SJSA1 (cell line): ENCODE measurements at regions not wholly inside any gene's neighbourhood (a gene's known extent, or its start where the extent isn't known, plus 50 kb on each side); places are given as distances from the start of the nearest gene placed in this dataset.
"Not testable (repeated sequence)": the region's sequence is repeated elsewhere in the genome, so short reads cannot be mapped to it uniquely, and the experiment has no call there.

Experiments used
- DNase-seq, 2 experiments: peaks; one replicate each; pipeline ENCODE4 v3.0.0-alpha.2; 2015 to 2020; ENCODE audit warnings: low spot score in 2 of 2, low read depth in 1 of 2
- H3K27ac ChIP-seq: fragments of 250-450 bp; sonication (Bioruptor Pico); 2 replicates; pipeline ENCODE4 v1.5.1; 2020; ENCODE audit warnings: mild to moderate bottlenecking, moderate library complexity
- H3K27me3 ChIP-seq: fragments of 250-450 bp; sonication (Bioruptor Pico); replicated peaks from 2 replicates; pipeline ENCODE4 v1.5.1; 2020; ENCODE audit warnings: mild to moderate bottlenecking, moderate library complexity
- H3K36me3 ChIP-seq: fragments of 250-450 bp; sonication (Bioruptor Pico); 2 replicates; pipeline ENCODE4 v1.5.1; 2020; ENCODE audit warnings: mild to moderate bottlenecking
- H3K4me1 ChIP-seq: fragments of 250-450 bp; sonication (Bioruptor Pico); replicated peaks from 2 replicates; pipeline ENCODE4 v1.6.1; 2021; ENCODE audit warnings: mild to moderate bottlenecking
- H3K4me3 ChIP-seq: fragments of 250-450 bp; sonication (Bioruptor Pico); 2 replicates; pipeline ENCODE4 v1.5.1; 2020; ENCODE audit warnings: mild to moderate bottlenecking
- H3K9me3 ChIP-seq: fragments of 250-450 bp; sonication (Bioruptor Pico); replicated peaks from 2 replicates; pipeline ENCODE4 v1.5.1; 2020; ENCODE audit warnings: mild to moderate bottlenecking

DNA sequence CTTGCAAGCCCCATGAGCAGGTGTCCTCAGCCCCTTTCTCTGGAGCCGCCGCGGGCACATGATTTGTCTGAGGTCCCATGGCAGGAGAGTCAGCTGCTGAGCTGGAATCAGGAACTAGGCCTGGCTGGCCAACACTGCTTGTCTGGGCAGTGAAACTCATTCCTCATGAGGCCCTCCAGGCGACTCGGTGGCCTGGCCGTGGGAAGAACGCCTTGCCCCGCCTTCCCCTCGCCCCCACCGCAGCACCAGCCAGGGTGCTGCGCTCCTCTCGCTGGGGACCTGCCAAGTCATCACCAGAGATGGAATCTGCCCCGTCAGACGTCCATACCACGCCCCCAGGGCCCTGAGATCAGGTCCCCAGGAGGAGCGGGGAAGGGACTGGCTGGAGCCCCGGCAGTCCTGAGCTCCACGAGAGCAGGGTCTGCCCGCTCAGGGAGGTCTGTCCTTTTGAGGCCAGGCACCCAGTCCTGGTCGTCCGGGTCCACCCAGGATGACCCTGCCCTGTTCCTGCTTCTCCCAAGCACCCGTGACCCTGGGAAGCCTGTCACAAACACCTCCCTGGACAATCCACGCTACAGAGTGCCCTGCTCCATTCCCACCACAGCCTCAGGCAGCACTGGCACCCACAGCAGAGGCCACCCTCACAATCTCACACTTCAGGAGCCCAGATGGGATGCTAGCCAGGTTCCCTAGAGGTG is 5414.5 kb upstream of the TPTE start:
- H3K9me3 ChIP-seq, H3K4me3 ChIP-seq, H3K27me3 ChIP-seq, H3K36me3 ChIP-seq, H3K4me1 ChIP-seq, H3K27ac ChIP-seq: not testable (repeated sequence)
- DNase-seq: peak in 1 of 2 experiments; percentile 5

DNA sequence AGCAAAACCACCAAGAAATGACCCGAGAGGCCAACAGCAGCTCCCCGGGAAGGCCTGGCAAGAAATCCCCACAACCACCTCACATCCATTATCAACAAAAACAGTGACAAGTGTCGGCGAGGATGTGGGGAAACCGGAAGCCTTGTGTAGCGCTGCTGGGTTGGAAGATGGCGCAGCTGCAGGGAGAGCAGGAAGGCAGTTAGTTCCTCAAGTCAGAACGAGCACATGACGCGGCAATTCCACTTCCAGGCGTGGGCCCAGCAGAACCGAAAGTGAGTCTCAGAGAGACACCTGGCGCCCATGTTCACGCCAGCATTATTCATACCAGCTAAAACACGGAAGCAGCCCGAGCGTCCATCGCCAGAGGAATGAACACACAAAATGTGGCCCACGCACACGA is 5413.7 kb upstream of the TPTE start:
- not testable (repeated sequence) for H3K27ac ChIP-seq, H3K4me3 ChIP-seq, H3K4me1 ChIP-seq, DNase-seq, H3K36me3 ChIP-seq, H3K27me3 ChIP-seq, H3K9me3 ChIP-seq

DNA sequence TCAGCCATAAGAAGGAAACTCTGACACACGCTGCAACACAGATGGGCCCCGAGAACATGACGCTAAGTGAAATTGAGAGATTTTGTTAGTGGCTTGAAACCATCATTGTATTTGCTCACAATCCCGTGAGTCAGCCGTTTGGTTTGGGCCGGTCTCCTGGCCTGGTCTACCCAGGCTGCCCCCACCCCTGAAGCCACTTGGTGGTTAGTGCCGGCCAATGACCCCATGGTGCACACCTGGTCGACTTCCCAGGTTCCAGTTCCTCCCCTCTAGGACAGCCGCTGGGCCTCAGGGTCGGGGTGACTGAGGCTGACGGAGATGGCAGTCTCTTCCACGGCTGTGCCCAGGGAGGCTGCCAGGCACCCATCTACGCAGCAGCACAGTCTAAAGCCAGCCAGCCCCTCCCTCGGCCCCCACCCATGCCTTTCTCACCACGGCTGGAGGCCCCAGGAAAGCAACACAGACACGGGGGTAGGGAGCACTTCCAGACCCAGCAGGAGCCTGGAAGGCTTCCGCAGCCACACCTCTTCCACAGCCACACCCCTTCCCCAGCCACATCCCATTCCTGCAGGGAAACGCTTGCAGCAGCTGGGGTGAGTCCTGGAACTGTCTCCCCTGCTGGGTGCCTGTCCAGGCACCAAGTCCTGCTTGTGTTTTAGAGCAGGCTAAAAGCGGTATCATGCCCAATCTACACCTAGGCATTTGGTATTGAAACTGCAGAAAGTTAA is 5413.2 kb upstream of the TPTE start:
- not testable (repeated sequence) for H3K4me1 ChIP-seq

DNA sequence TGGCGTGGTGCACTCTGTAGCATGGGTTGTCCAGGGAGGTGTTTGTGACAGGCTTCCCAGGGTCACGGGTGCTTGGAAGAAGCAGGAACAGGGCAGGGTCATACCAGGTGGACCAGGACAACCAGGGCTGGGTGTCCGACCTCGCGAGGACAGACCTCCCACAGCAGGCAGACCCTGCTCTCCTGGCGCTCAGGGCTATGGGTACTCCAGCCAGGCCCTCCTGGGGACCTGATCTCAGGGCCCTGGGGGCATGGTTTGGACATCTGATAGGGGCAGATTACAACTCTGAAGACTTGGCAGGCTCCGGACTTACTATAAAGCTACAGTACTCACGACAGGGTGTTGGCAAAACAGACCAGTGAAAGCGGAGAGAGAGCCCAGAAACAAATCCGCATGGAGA is 5410.2 kb upstream of the TPTE start:
- H3K27me3 ChIP-seq, H3K27ac ChIP-seq, H3K4me3 ChIP-seq, H3K4me1 ChIP-seq, H3K36me3 ChIP-seq, DNase-seq, H3K9me3 ChIP-seq: not testable (repeated sequence)

More for the DNA sequence above, 5413.2 kb upstream of the TPTE start:
- not testable (repeated sequence) for H3K27me3 ChIP-seq, H3K27ac ChIP-seq, H3K4me3 ChIP-seq, H3K36me3 ChIP-seq, DNase-seq, H3K9me3 ChIP-seq

DNA sequence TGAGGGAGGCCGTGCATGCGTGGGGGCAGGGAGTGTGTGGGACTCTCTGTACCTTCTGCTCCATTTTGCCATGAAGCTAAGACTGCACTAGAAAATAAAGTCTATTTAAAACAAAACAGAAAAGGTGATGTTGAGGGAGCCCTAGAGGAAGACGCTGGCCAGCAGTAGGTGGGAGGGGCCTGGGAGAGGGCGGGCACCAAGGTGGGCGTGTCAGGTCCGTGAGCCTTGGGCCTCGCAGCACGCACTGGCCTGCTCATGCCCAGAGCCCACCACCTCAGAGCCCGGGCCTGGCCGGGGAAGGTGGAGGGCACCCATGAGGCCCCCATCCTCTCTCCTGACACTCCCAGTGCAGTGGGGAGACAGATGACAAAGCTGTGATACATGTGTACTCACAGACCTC is 5408.3 kb upstream of the TPTE start:
- not testable (repeated sequence) for H3K4me3 ChIP-seq, H3K27me3 ChIP-seq, H3K36me3 ChIP-seq, DNase-seq, H3K4me1 ChIP-seq, H3K9me3 ChIP-seq, H3K27ac ChIP-seq

DNA sequence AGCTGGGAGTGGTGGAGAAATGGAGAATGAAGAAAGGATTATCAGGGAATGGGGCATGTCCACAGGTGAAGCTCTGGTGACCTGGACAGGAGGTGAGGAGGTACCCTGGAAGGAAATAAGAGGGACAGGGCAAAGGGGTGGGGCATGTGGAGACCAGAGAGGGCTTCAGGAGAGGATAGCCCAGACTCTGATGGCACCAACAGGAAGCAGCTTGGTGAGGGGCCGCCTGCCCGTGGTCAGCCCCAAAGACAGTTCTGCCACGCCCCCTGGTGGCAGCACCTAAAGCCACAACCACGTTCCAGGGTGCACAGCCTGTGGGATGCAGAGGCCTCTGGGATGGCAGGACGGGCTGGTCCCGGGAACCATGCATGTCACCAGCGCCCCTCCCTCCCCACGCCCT is 5406.9 kb upstream of the TPTE start:
- H3K9me3 ChIP-seq, H3K27ac ChIP-seq, DNase-seq, H3K36me3 ChIP-seq, H3K27me3 ChIP-seq, H3K4me1 ChIP-seq, H3K4me3 ChIP-seq: not testable (repeated sequence)

DNA sequence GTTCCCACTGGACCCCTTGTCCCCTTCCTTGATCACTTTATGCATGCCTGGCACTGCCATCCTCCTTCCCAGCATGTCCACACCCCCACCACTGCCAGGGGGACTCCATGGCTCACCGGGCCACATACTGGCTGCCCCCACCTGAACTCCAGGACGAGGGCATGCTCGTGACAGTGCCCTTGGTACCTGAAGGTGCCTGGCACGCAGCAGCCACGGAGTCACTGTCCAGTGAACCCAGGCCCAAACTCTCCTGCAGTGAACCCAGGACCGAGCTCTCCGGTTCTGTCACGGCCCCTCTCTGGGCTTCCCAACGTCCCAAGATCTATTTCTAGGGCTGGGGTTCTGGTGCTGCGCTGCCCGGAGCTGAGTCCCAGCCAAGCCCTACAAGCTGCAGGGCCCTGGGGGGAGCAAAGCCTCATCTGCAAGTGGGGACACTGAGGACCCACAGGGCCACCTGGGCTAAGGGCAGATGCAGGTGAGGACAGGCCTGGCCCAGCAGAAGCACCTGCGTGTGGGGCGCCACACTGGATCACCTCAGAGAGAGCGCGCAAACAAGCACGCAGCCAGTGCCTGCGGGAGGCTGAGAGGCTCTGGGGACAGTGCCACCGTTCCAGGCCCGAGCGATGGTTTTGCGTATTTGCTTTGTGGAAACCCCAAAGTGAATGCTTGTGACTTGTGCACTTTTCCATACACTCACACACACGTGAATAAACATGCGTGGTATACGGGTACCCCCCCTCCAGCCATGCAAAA is 5406.3 kb upstream of the TPTE start:
- not testable (repeated sequence) for DNase-seq, H3K4me3 ChIP-seq, H3K4me1 ChIP-seq, H3K36me3 ChIP-seq, H3K9me3 ChIP-seq, H3K27me3 ChIP-seq, H3K27ac ChIP-seq

DNA sequence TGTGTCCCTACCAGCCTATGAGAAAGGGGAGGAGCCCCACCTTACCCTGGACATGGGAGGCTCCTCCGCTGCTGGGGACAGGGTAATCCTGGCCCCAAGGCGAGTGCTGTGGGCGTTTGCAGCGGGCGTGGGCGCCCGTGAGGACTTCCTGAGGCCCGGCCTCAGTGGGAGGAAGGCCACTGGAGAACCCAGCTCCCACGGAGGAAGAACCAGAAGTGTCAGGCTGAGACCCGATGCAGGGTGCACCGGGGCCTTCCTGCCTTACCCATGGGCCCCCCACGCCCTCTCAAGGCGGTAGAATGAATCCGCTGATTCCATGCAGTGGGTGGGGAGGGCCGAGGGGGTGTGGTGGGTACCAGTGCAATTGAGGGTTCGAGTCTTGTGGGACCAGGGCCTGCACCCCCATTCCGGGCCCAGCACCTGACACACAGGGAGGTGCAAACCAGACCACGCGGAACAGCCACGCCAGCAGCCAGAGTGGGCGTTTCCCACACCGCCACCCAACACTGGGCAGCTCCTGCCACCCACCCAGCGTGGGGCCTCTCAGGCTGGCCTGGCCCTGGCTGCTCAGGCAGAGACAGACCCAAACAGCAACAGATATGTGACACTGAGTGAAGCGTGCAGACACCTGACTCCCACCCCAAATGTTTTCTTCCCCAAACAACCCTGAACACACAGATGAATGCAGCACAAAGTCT is 5405.6 kb upstream of the TPTE start:
- DNase-seq, H3K27me3 ChIP-seq, H3K4me3 ChIP-seq, H3K27ac ChIP-seq, H3K36me3 ChIP-seq, H3K9me3 ChIP-seq, H3K4me1 ChIP-seq: not testable (repeated sequence)

DNA sequence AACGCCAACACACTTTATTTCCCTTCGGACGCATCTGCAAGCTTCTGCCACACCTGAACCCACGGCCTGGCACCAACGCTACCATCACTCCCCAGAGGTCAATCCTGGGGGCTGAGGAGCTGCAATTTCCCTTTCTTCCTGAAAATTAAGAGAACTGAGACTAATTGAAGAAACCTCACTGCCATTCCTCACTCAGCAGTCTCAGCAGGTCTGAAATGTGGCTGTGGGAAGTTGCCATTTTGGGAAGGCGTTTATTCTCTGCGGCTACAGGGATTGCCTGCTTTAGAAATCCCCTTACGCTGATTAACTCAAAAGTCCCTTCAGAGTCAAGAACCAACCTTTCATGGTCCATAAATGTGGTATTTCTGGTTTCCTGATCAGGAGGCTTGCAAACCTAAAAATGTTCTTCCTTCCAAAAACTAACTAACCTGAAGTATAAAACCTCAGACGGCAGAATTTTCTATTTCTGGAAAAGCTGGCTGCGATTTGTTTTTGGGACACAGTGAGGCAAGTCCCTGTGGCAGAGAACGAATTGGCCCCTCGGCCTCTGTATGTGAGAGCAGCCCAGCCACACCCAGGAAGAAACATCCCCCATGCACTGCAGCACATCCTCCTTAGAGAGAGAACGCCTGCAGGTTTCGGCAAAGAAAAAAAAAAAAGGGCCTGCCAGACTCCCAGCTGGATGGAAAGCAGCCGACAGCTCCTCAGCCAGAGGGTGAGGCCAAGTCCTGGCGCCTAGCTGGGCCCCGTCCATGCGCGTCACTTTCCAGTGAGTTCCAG is 5404.8 kb upstream of the TPTE start:
- H3K9me3 ChIP-seq, H3K4me3 ChIP-seq, DNase-seq, H3K27ac ChIP-seq, H3K4me1 ChIP-seq, H3K36me3 ChIP-seq, H3K27me3 ChIP-seq: not testable (repeated sequence)

DNA sequence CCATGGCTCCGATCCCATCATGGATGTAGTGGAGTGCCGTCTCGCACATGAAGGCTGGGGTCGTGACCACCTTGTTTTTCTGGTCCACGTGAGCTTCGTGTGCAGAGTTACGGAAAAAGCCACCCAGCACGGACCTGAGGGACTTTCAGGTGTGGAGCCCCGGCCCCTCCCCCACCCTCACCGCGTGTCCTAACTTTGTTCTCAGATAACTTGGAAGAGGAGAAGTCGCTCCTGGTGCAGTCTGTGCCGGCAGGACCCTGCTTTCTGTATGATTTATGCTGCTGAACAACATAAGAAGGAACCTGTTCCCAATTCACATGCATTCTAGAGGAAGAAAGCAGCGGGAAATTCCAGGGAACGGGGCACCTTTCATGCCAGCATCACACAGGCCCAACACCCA is 5404.2 kb upstream of the TPTE start:
- not testable (repeated sequence) for H3K4me3 ChIP-seq, H3K36me3 ChIP-seq, DNase-seq, H3K27me3 ChIP-seq, H3K27ac ChIP-seq, H3K4me1 ChIP-seq, H3K9me3 ChIP-seq

DNA sequence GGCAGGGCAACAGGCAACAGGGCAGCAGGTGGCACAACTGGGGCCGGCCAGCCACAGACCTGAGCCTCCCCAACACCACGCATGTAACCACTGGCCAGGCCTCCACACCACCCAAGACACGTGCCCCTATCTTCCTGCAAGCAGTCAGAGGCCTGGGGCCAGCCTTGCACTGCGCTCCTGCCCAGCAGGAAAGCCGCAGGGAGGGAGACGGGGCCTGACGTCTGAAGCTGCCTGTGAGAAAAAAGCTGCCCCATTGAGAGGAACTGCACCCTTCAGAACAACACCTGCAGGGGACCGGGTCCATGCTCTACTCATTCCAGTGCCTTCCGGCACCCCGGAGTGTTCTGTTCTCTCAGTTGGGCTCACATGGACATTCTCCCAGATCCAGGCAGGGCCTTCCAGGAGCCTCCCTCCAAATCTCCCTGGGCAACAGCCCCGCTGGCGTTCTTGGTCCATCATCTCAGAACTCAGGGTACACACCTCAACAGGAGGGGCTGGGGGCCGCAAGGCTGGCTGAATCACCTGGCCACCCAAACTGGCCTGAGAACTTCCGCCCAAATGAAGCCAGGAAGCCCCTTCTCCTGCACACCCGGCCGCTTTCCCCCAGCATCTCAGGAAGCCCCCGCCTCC is 5403.6 kb upstream of the TPTE start:
- H3K4me1 ChIP-seq, H3K27ac ChIP-seq, H3K36me3 ChIP-seq, H3K9me3 ChIP-seq, H3K4me3 ChIP-seq, DNase-seq, H3K27me3 ChIP-seq: not testable (repeated sequence)

DNA sequence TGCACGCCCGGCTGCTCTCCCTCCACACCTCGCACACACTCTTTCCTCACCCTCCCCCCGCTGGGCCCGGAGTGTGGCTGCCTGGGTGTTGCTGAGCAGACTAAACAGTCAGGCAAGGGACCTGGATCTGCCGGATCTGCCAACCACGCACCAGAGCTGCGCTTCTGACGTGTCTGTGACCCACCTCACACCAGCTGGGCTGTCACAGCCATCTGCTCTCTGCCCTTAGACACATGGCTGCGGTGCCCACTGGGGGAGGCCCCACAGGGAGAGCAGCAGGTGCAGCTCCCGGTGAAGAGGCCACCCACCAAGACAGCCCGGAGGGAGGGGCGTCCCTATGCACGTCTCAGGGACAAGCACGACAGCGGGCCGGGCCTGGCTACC is 5403.1 kb upstream of the TPTE start:
- not testable (repeated sequence) for H3K9me3 ChIP-seq, H3K36me3 ChIP-seq

DNA sequence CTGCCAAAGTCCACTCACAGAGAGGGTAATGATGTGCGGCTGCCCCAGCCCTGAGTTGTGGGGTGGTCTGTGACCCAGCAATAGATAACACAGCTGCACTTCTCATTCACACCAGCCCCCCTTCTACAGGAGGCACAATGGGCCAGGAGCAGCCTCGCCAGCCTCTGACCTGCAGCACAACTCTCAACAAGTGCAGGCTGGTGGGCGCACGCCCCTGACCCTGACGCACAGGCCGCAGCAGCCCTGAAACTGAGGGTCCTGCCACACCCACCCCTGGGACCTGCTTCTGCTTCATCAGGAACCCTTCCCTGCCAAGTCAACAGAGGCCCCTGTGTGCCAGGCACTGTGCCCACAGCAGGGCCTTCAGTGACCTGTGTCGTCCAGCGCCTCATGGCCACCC is 5402.2 kb upstream of the TPTE start:
- H3K27me3 ChIP-seq, H3K27ac ChIP-seq, DNase-seq: not testable (repeated sequence)

More for the DNA sequence above, 5403.1 kb upstream of the TPTE start:
- not testable (repeated sequence) for H3K27ac ChIP-seq, DNase-seq, H3K4me1 ChIP-seq, H3K4me3 ChIP-seq, H3K27me3 ChIP-seq

More for the DNA sequence above, 5402.2 kb upstream of the TPTE start:
- H3K4me1 ChIP-seq, H3K4me3 ChIP-seq, H3K9me3 ChIP-seq, H3K36me3 ChIP-seq: not testable (repeated sequence)
